Ovary (tissue), 7 donors: ENCODE measurements at regions not wholly inside any gene's neighbourhood (a gene's known extent, or its start where the extent isn't known, plus 50 kb on each side); places are given as distances from the start of the nearest gene placed in this dataset.

ENCODE experiments used
- DNase-seq, 5 donors: peaks; one replicate each; pipeline ENCODE4 v3.0.0-alpha.2; 2019 to 2020
- H3K27ac ChIP-seq, 2 donors: fragments of 200-600 bp; one replicate each; pipeline versions ENCODE4 v1.5.1 to v1.8.0; 2019 to 2022
- H3K27me3 ChIP-seq: fragments of 200-600 bp; one replicate; pipeline ENCODE4 v1.8.0; 2022
- H3K36me3 ChIP-seq: fragments of 200-600 bp; sonication (generic); one replicate; pipeline ENCODE4 v1.5.1; 2019
- H3K4me1 ChIP-seq: one replicate; pipeline ENCODE4 v1.8.1; 2013; ENCODE audit warnings: mild to moderate bottlenecking, moderate library complexity; ENCODE audit not compliant: insufficient read depth
- H3K4me3 ChIP-seq: fragments of 200-600 bp; sonication (generic); one replicate; pipeline ENCODE4 v1.5.1; 2017
- H3K9me3 ChIP-seq, 2 donors: fragments of 200-600 bp in 1 of 2; sonication (generic) in 1 of 2; one replicate each; pipeline versions ENCODE4 v1.5.1 to v1.8.1; 2013 to 2019; ENCODE audit warnings: mild to moderate bottlenecking in 1 of 2, moderate library complexity in 1 of 2
- EP300 ChIP-seq: sonication (generic); formaldehyde crosslinking; IDR thresholded peaks from one replicate; pipeline ENCODE4 v1.6.1; 2017; ENCODE audit warnings: antibody characterized with exemption
- POLR2A ChIP-seq: fragments of 450-650 bp; IDR thresholded peaks from one replicate; pipeline ENCODE4 v1.6.1; 2017; ENCODE audit warnings: antibody characterized with exemption, mild to moderate bottlenecking, moderate library complexity
- WGBS, 3 donors: extraction: QIAGEN DNeasy Blood & Tissue Kit in 1 of 3; methylation state at CpG; one replicate each; pipeline versions ENCODE4 v1.1.5 to v1.1.7; 2013 to 2017; 5-methylcytosine and 5-hydroxymethylcytosine counted together
- intact Hi-C, 4 donors: fragments of 100-400 bp; cut with DNase I; formaldehyde crosslinking; loops; one replicate each; pipeline versions ENCODE4 v1.11.0 to v1.15.1; 2022 to 2023
- TF ChIP-seq, protein P1 (sequence below), 3 donors: fragments of 450-650 bp in 2 of 3; fragments of 200-600 bp in 1 of 3; IDR thresholded peaks; one replicate each; pipeline versions ENCODE4 v1.5.1 to v1.8.0; 2016 to 2022; ENCODE audit warnings: antibody characterized with exemption in 3 of 3, mild to moderate bottlenecking in 1 of 3
- donor health status: DM: no; HTN: no; CAD: no; lungs with moderate emphysema.
- donor health status: DM: no; HTN: no; CAD: no.
- donor health status: Bipolar disorder and iron deficiency.
- donor health status: DM: no; HTN: no; CAD: no.
- donor health status: DM: yes; HTN: yes; CAD: no.

DNA sequence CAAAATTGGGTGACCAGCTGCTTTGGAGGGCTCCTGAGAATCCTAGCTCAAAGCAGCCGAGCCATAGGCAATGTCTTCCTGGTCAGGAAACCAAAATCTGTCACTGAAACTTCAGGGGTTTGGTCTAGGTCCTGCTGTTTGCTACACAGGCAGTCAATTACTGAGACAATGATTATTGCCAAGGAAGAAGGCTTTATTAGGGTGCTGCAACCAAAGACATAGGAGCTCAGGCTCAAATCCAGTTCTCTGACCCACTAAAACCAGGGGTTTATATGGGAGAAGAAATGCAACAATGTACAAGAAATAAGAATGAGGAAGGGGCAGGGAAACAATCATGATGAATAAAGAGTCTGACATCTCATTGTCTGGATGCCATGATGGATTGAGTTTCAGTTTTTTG, 410.3 kb upstream of the ZWINT start:
- no peaks in the 10 kb centered on the region for H3K4me1 ChIP-seq
- no peak overlapping the region for H3K27ac ChIP-seq
- no peaks in the 10 kb centered on the region for H3K27me3 ChIP-seq
- WGBS, 3 donors, result 75 to 85% (median 80%) methylated on average over 1 of the region's 1 CpG
- H3K9me3 ChIP-seq, result peaks cover 0 to 4% of the 10 kb centered on the region in 2 donors
- H3K36me3 ChIP-seq, result no peaks in the 10 kb centered on the region
- no peak for DNase-seq
- intact Hi-C loops, result no loop called here
- TF ChIP-seq EP300 (no peak), POLR2A (no peak)
- TF ChIP-seq, protein P1, sequence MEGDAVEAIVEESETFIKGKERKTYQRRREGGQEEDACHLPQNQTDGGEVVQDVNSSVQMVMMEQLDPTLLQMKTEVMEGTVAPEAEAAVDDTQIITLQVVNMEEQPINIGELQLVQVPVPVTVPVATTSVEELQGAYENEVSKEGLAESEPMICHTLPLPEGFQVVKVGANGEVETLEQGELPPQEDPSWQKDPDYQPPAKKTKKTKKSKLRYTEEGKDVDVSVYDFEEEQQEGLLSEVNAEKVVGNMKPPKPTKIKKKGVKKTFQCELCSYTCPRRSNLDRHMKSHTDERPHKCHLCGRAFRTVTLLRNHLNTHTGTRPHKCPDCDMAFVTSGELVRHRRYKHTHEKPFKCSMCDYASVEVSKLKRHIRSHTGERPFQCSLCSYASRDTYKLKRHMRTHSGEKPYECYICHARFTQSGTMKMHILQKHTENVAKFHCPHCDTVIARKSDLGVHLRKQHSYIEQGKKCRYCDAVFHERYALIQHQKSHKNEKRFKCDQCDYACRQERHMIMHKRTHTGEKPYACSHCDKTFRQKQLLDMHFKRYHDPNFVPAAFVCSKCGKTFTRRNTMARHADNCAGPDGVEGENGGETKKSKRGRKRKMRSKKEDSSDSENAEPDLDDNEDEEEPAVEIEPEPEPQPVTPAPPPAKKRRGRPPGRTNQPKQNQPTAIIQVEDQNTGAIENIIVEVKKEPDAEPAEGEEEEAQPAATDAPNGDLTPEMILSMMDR (IDR thresholded peaks at IDR 0.05), result no peak
- no peak overlapping the region for H3K4me3 ChIP-seq

GRCh38 chr10:56763090-56763489, 402.0 kb upstream of the ZWINT start:
- Histone ChIP-seq H3K36me3 (no peaks in the 10 kb centered on the region), H3K4me3 (no peak overlapping the region), H3K9me3 (peaks cover 0 to 5% of the 10 kb centered on the region in 2 donors), H3K4me1 (no peaks in the 10 kb centered on the region), H3K27ac (no peak overlapping the region), H3K27me3 (no peaks in the 10 kb centered on the region)
- TF ChIP-seq, protein P1 (IDR thresholded peaks at IDR 0.05), result no peak
- TF ChIP-seq EP300 (no peak), POLR2A (no peak)
- intact Hi-C loops, result loop anchor here in 1 of 4 donors (5.0 kb wide), 1 partner anchor 296 kb away; no protein-coding TSS in a partner anchor
- 88 to 89% (median 88%) methylated on average over 2 of the region's 2 CpGs for WGBS, 3 donors
- no peak for DNase-seq

- DNase-seq, result no peak
- intact Hi-C loops, result no loop called here
- Histone ChIP-seq H3K27ac (no peak overlapping the region), H3K4me1 (no peaks in the 10 kb centered on the region), H3K27me3 (no peaks in the 10 kb centered on the region), H3K9me3 (no peaks in the 10 kb centered on the region), H3K36me3 (no peaks in the 10 kb centered on the region), H3K4me3 (no peak overlapping the region)
- TF ChIP-seq, protein P1 (IDR thresholded peaks at IDR 0.05), result no peak
- TF ChIP-seq POLR2A (no peak), EP300 (no peak)
- 63 to 75% (median 69%) methylated on average over 4 of the region's 4 CpGs for WGBS, 3 donors
These were observed 384.4 kb upstream of the ZWINT start for GRCh38 chr10:56745490-56745889.

- Histone ChIP-seq H3K36me3 (no peaks in the 10 kb centered on the region), H3K27me3 (no peaks in the 10 kb centered on the region), H3K4me1 (no peaks in the 10 kb centered on the region), H3K4me3 (no peak overlapping the region), H3K9me3 (no peaks in the 10 kb centered on the region), H3K27ac (no peak overlapping the region)
- WGBS, 3 donors, result 91 to 96% (median 95%) methylated on average over 2 of the region's 2 CpGs
- DNase-seq, result no peak
- no peak for TF ChIP-seq POLR2A
- no peak for TF ChIP-seq EP300
- TF ChIP-seq, protein P1 (IDR thresholded peaks at IDR 0.05), result no peak
- intact Hi-C loops, result no loop called here
These were observed 367.3 kb upstream of the ZWINT start for GRCh38 chr10:56728349-56728748.
